ENCODE measurements at regions not wholly inside any gene's neighbourhood (a gene's known extent, or its start where the extent isn't known, plus 50 kb on each side); places are given as distances from the start of the nearest gene placed in this dataset.

- no peak for DNase-seq (ENCODE audit: low spot score)
Observed at GRCh38 chr13:80131204-80131603, 209.7 kb downstream of the SPRY2 start.

- DNase-seq (ENCODE audit: low spot score): no peak
Observed at GRCh38 chr13:80126389-80127068, 214.4 kb downstream of the SPRY2 start.

- DNase-seq (ENCODE audit: low spot score): no peak
Observed at GRCh38 chr13:80123945-80124344, 217.0 kb downstream of the SPRY2 start.

- no peak for DNase-seq (ENCODE audit: low spot score)
Observed at GRCh38 chr13:80121038-80121437, 219.9 kb downstream of the SPRY2 start.

GRCh38 chr13:80118506-80118905 lies 222.4 kb downstream of the SPRY2 start:
- no peak for DNase-seq (ENCODE audit: low spot score)

GRCh38 chr13:80118099-80118498 lies 222.8 kb downstream of the SPRY2 start:
- DNase-seq (ENCODE audit: low spot score): no peak

- no peak for DNase-seq (ENCODE audit: low spot score)
Observed at GRCh38 chr13:80117515-80117914, 223.4 kb downstream of the SPRY2 start.

- DNase-seq (ENCODE audit: low spot score): no peak
Observed at GRCh38 chr13:80116107-80116506, 224.8 kb downstream of the SPRY2 start.

GRCh38 chr13:80115616-80116015 lies 225.3 kb downstream of the SPRY2 start:
- DNase-seq (ENCODE audit: low spot score): no peak

GRCh38 chr13:80113714-80114454 lies 227.0 kb downstream of the SPRY2 start:
- DNase-seq (ENCODE audit: low spot score): no peak

GRCh38 chr13:80109303-80109702 lies 231.6 kb downstream of the SPRY2 start:
- no peak for DNase-seq (ENCODE audit: low spot score)

- no peak for DNase-seq (ENCODE audit: low spot score)
Observed at GRCh38 chr13:80105350-80105749, 235.6 kb downstream of the SPRY2 start.

- DNase-seq (ENCODE audit: low spot score): no peak
Observed at GRCh38 chr13:80101040-80101439, 239.9 kb downstream of the SPRY2 start.

- no peak for DNase-seq (ENCODE audit: low spot score)
Observed at GRCh38 chr13:80100636-80101035, 240.3 kb downstream of the SPRY2 start.

GRCh38 chr13:80097561-80097960 lies 243.4 kb downstream of the SPRY2 start:
- no peak for DNase-seq (ENCODE audit: low spot score)

- DNase-seq (ENCODE audit: low spot score): no peak
Observed at GRCh38 chr13:80096383-80096782, 244.5 kb downstream of the SPRY2 start.

GRCh38 chr13:80094526-80094925 lies 246.4 kb downstream of the SPRY2 start:
- DNase-seq (ENCODE audit: low spot score): no peak

GRCh38 chr13:80093888-80094287 lies 247.0 kb downstream of the SPRY2 start:
- no peak for DNase-seq (ENCODE audit: low spot score)

GRCh38 chr13:80086304-80086721 lies 254.6 kb downstream of the SPRY2 start:
- DNase-seq (ENCODE audit: low spot score): no peak

- DNase-seq (ENCODE audit: low spot score): no peak
Observed at GRCh38 chr13:80083853-80084676, 256.9 kb downstream of the SPRY2 start.

GRCh38 chr13:80083081-80083852 lies 257.7 kb downstream of the SPRY2 start:
- DNase-seq (ENCODE audit: low spot score): no peak

Data from activated CD4-positive, alpha-beta T cell treated with anti-CD3 and anti-CD28 coated beads, Interleukin-2, Interleukin-4, amounts not matched to agents 100 ng/mL and 50 ng/mL, durations not matched to agents 16 hours and 8 hours (primary cell).